Esophagus muscularis mucosa (tissue), 4 donors: ENCODE measurements at regions not wholly inside any gene's neighbourhood (a gene's known extent, or its start where the extent isn't known, plus 50 kb on each side); places are given as distances from the start of the nearest gene placed in this dataset.

ENCODE experiments used
- EP300 ChIP-seq: sonication (generic); formaldehyde crosslinking; IDR thresholded peaks from one replicate; pipeline ENCODE4 v1.6.1; 2017; ENCODE audit warnings: antibody characterized with exemption
- POLR2A ChIP-seq: fragments of 450-650 bp; IDR thresholded peaks from one replicate; pipeline ENCODE4 v1.6.1; 2017; ENCODE audit warnings: antibody characterized with exemption, moderate library complexity, mild to moderate bottlenecking, low read depth
- TF ChIP-seq, protein P1 (sequence below), 3 experiments: fragments of 200-600 bp in 2 of 3; fragments of 450-650 bp in 1 of 3; sonication (generic) in 2 of 3; IDR thresholded peaks; one replicate each; pipeline ENCODE4 v1.5.1; 2017 to 2019; ENCODE audit warnings: antibody characterized with exemption in 3 of 3, mild to moderate bottlenecking in 2 of 3, moderate library complexity in 1 of 3

DNA sequence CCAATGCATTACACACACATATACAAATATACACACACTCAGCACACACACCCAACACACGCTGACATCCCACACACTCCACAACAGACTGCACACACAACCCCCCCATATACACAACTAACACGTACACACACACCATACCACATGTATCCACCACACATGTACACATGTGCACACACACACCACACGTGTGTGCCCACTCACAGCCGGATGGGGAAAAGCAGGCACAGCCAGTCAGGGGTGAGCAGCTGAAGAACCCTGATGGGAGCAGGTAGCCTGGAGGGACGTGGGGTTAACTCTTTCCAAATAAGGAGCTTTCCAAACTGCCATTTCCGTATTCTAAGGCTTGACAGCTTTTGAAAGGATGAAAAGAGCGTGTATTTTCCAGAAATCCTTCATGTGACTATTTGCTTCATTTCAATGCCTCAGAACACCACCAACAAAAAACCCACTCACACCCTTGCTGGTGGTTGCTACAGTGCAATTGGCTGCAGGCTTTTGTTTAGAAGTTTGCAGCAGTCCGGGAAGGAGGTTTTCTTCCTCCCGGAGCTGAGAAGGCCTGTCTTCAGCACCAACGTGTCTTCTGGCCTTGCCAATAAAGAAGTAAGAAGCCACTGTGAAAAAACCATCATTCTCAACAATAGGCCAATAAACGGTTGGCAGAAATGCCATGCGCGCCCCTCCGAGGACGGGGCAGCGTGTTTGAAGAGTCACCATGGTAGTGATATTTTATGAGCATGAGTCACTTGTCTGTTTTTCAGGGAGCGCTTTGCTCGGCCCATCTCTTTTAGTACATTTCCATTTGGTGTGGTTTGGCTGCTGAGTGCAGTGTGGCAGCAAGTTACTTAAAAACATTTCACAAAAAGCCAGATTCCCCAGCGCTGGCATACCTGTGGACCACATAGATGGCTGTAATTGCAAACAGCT lies 131.3 kb upstream of the GMDS start:
- no peak for TF ChIP-seq POLR2A
- TF ChIP-seq, protein P1, sequence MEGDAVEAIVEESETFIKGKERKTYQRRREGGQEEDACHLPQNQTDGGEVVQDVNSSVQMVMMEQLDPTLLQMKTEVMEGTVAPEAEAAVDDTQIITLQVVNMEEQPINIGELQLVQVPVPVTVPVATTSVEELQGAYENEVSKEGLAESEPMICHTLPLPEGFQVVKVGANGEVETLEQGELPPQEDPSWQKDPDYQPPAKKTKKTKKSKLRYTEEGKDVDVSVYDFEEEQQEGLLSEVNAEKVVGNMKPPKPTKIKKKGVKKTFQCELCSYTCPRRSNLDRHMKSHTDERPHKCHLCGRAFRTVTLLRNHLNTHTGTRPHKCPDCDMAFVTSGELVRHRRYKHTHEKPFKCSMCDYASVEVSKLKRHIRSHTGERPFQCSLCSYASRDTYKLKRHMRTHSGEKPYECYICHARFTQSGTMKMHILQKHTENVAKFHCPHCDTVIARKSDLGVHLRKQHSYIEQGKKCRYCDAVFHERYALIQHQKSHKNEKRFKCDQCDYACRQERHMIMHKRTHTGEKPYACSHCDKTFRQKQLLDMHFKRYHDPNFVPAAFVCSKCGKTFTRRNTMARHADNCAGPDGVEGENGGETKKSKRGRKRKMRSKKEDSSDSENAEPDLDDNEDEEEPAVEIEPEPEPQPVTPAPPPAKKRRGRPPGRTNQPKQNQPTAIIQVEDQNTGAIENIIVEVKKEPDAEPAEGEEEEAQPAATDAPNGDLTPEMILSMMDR (IDR thresholded peaks at IDR 0.05), result no peak
- no peak for TF ChIP-seq EP300
